Stomach (tissue), 8 donors: ENCODE measurements at regions not wholly inside any gene's neighbourhood (a gene's known extent, or its start where the extent isn't known, plus 50 kb on each side); places are given as distances from the start of the nearest gene placed in this dataset.

Experiments
- DNase-seq, 2 donors: peaks; one replicate each; pipeline versions ENCODE4 v3.0.0 to v3.0.0-alpha.2; 2013 to 2019
- H3K27ac ChIP-seq, 5 donors: fragments of 200-600 bp in 4 of 5; sonication (generic) in 4 of 5; one replicate each; pipeline ENCODE4 v1.5.1; 2013 to 2019; ENCODE audit warnings: mild to moderate bottlenecking in 1 of 5, moderate library complexity in 1 of 5
- H3K27me3 ChIP-seq, 3 donors: fragments of 200-600 bp; sonication (generic); one replicate each; pipeline ENCODE4 v1.5.1; 2017 to 2019; ENCODE audit warnings: mixed run types in 1 of 3
- H3K36me3 ChIP-seq, 4 donors: fragments of 200-600 bp; sonication (generic); 1 replicate in 3 of 4; 2 replicates in 1 of 4; pipeline ENCODE4 v1.5.1; 2016 to 2019
- H3K4me1 ChIP-seq, 4 donors: fragments of 200-600 bp; sonication (generic); one replicate each; pipeline ENCODE4 v1.5.1; 2016 to 2019
- H3K4me3 ChIP-seq, 4 donors: fragments of 200-600 bp; sonication (generic) in 3 of 4; one replicate each; pipeline ENCODE4 v1.5.1; 2016 to 2019; ENCODE audit warnings: mild to moderate bottlenecking in 1 of 4
- H3K9me3 ChIP-seq, 4 donors: fragments of 200-600 bp; sonication (generic); one replicate each; pipeline ENCODE4 v1.5.1; 2016 to 2019
- CTCF ChIP-seq, 7 experiments: fragments of 450-650 bp in 4 of 7; fragments of 200-600 bp in 3 of 7; sonication (generic) in 3 of 7; IDR thresholded peaks; one replicate each; pipeline ENCODE4 v1.5.1; 2016 to 2019; ENCODE audit warnings: antibody characterized with exemption in 7 of 7, control low read depth in 2 of 7, mild to moderate bottlenecking in 1 of 7
- EP300 ChIP-seq: sonication (generic); formaldehyde crosslinking; IDR thresholded peaks from one replicate; pipeline ENCODE4 v1.6.1; 2017; ENCODE audit warnings: antibody characterized with exemption
- POLR2A ChIP-seq, 4 donors: fragments of 450-650 bp; IDR thresholded peaks; one replicate each; pipeline ENCODE4 v1.6.1; 2016; ENCODE audit warnings: antibody characterized with exemption in 4 of 4, control low read depth in 2 of 4, mild to moderate bottlenecking in 1 of 4, moderate library complexity in 1 of 4
- POLR2AphosphoS5 ChIP-seq, 3 donors: sonication (generic); formaldehyde crosslinking; IDR thresholded peaks; one replicate each; pipeline ENCODE4 v1.6.1; 2016; ENCODE audit warnings: antibody characterized with exemption in 3 of 3
- whole genome bisulfite sequencing, 5 donors: extraction: QIAGEN DNeasy Blood & Tissue Kit in 3 of 5; methylation state at CpG; one replicate each; pipeline versions ENCODE4 v1.1.5 to v1.1.7; 2013 to 2018; 5-methylcytosine and 5-hydroxymethylcytosine counted together
- intact Hi-C: fragments of 100-400 bp; cut with DNase I; formaldehyde crosslinking; loops from one replicate; pipeline ENCODE4 v1.15.1; 2023; ENCODE audit warnings: low total_unique reads
- donor health status: healthy with polysubstance abuse.
- donor health status: Bipolar disorder and iron deficiency.
- donor health status: healthy.

- no peak for TF ChIP-seq POLR2A (IDR thresholded peaks at IDR 0.05)
- TF ChIP-seq EP300 = no peak
- TF ChIP-seq CTCF (IDR thresholded peaks at IDR 0.05) = no peak
- no peak for TF ChIP-seq POLR2AphosphoS5 (IDR thresholded peaks at IDR 0.05)
- Histone ChIP-seq H3K4me1 (no peaks in the 10 kb centered on the region), H3K27me3 (no peaks in the 10 kb centered on the region), H3K4me3 (no peak overlapping the region), H3K36me3 (no peaks in the 10 kb centered on the region), H3K27ac (no peak overlapping the region), H3K9me3 (no peaks in the 10 kb centered on the region)
- 79 to 92% (median 86%) methylated on average over 3 of the region's 3 CpGs for WGBS, 5 donors
- intact Hi-C loops = no loop called here
- DNase-seq = peak in 1 of 2 donors; percentile 30
Observed at GRCh38 chr14:83520837-83521236, 1987.2 kb upstream of the SEL1L start.

GRCh38 chr14:83529531-83529930 lies 1995.9 kb upstream of the SEL1L start:
- H3K4me3 ChIP-seq = no peak overlapping the region
- no peak for DNase-seq
- H3K27me3 ChIP-seq = no peaks in the 10 kb centered on the region
- no peaks in the 10 kb centered on the region for H3K9me3 ChIP-seq
- TF ChIP-seq POLR2A (IDR thresholded peaks at IDR 0.05) (no peak), CTCF (IDR thresholded peaks at IDR 0.05) (no peak), POLR2AphosphoS5 (IDR thresholded peaks at IDR 0.05) (no peak), EP300 (no peak)
- H3K4me1 ChIP-seq = no peaks in the 10 kb centered on the region
- intact Hi-C loops = no loop called here
- WGBS, 5 donors = 93 to 99% (median 95%) methylated on average over 2 of the region's 2 CpGs
- no peaks in the 10 kb centered on the region for H3K36me3 ChIP-seq
- H3K27ac ChIP-seq = no peak overlapping the region

DNA sequence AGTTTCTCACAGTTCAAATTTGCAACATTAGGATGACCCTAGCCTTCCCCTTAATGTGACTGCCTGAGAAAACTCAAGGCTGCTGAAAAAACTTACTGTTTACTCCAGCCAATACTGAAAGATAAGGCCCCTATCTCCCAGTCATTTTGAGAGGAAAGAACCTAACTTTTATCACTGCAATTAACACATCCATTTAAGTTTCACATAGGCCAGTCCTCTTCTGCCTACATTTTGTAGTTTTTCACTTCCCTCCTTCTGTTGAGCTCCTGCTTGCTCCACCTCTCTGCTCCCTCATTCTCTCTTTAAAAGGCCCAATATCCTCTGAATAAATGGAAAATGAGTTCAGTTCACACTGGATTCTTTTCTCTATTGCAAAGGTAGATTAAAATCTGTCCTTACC lies 1996.2 kb upstream of the FLRT2 start:
- intact Hi-C loops = no loop called here
- no peaks in the 10 kb centered on the region for H3K36me3 ChIP-seq
- H3K4me1 ChIP-seq = no peaks in the 10 kb centered on the region
- H3K4me3 ChIP-seq = no peak overlapping the region
- no peak for TF ChIP-seq CTCF (IDR thresholded peaks at IDR 0.05)
- no peak for TF ChIP-seq POLR2A (IDR thresholded peaks at IDR 0.05)
- TF ChIP-seq POLR2AphosphoS5 (IDR thresholded peaks at IDR 0.05) = no peak
- no peak for TF ChIP-seq EP300
- no peaks in the 10 kb centered on the region for H3K27me3 ChIP-seq
- no peaks in the 10 kb centered on the region for H3K9me3 ChIP-seq
- H3K27ac ChIP-seq = no peak overlapping the region
- no peak for DNase-seq

DNA sequence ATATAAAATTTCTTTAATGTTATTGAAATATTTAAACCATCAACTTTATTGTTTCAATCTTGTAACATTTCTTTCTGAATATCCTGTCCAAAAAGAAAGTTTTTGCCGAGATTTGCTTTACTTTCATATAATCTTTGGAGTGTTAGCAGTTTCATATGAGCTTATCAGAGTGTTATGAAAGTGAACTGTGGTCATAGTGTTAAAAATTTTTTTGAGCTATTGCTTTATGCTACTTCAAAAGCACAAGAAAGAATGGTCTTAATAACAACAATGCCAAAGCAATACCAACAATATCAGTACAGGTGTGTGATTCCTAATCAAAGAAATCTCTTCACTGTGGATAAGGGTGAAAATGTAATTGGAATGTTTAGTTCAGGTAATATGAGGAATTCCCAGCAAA lies 1994.9 kb upstream of the FLRT2 start:
- Histone ChIP-seq H3K27me3 (no peaks in the 10 kb centered on the region), H3K4me1 (no peaks in the 10 kb centered on the region), H3K36me3 (no peaks in the 10 kb centered on the region), H3K9me3 (no peaks in the 10 kb centered on the region), H3K27ac (no peak overlapping the region), H3K4me3 (no peak overlapping the region)
- no peak for TF ChIP-seq POLR2A (IDR thresholded peaks at IDR 0.05)
- TF ChIP-seq EP300 = no peak
- no peak for TF ChIP-seq POLR2AphosphoS5 (IDR thresholded peaks at IDR 0.05)
- TF ChIP-seq CTCF (IDR thresholded peaks at IDR 0.05) = no peak
- intact Hi-C loops = no loop called here
- WGBS, 5 donors = 25 to 50% (median 39%) methylated on average over 1 of the region's 1 CpG
- no peak for DNase-seq
